Upper lobe of left lung (tissue), 6 donors: ENCODE measurements at regions not wholly inside any gene's neighbourhood (a gene's known extent, or its start where the extent isn't known, plus 50 kb on each side); places are given as distances from the start of the nearest gene placed in this dataset.
"Not testable (repeated sequence)": the region's sequence is repeated elsewhere in the genome, so short reads cannot be mapped to it uniquely, and the experiment has no call there.

Experiments
- ATAC-seq, 2 donors: fragments of 200-7000 bp; cut with Tn5 transposase; one replicate each; pipeline ENCODE4 v1.9.1; 2022; ENCODE audit warnings: mild to moderate bottlenecking in 2 of 2, moderate library complexity in 2 of 2; ENCODE audit not compliant: low FRiP score in 2 of 2
- DNase-seq, 2 donors: peaks; one replicate each; pipeline ENCODE4 v3.0.0-alpha.2; 2019 to 2020
- H3K27ac ChIP-seq, 4 donors: fragments of 200-600 bp; sonication (generic); one replicate each; pipeline ENCODE4 v1.5.1; 2016 to 2019
- H3K27me3 ChIP-seq, 4 donors: fragments of 200-600 bp; sonication (generic); one replicate each; pipeline ENCODE4 v1.5.1; 2017 to 2019
- H3K36me3 ChIP-seq, 4 donors: fragments of 200-600 bp; sonication (generic); one replicate each; pipeline ENCODE4 v1.5.1; 2016 to 2019
- H3K4me1 ChIP-seq, 4 donors: fragments of 200-600 bp; sonication (generic); one replicate each; pipeline ENCODE4 v1.5.1; 2018 to 2019
- H3K4me3 ChIP-seq, 4 donors: fragments of 200-600 bp; sonication (generic); one replicate each; pipeline ENCODE4 v1.5.1; 2017 to 2019; ENCODE audit warnings: mild to moderate bottlenecking in 2 of 4, moderate library complexity in 1 of 4
- H3K9me3 ChIP-seq, 4 donors: fragments of 200-600 bp; sonication (generic); one replicate each; pipeline ENCODE4 v1.5.1; 2018 to 2019
- CTCF ChIP-seq, 6 experiments: fragments of 450-650 bp in 4 of 6; fragments of 200-600 bp in 2 of 6; sonication (generic) in 2 of 6; IDR thresholded peaks; one replicate each; pipeline ENCODE4 v1.5.1; 2016 to 2019; ENCODE audit warnings: antibody characterized with exemption in 6 of 6
- EP300 ChIP-seq, 4 donors: sonication (generic); formaldehyde crosslinking; IDR thresholded peaks; one replicate each; pipeline ENCODE4 v1.5.1; 2017; ENCODE audit warnings: antibody characterized with exemption in 4 of 4, control low read depth in 2 of 4
- POLR2A ChIP-seq, 4 donors: fragments of 450-650 bp; IDR thresholded peaks; one replicate each; pipeline ENCODE4 v1.5.1; 2016 to 2017; ENCODE audit warnings: antibody characterized with exemption in 4 of 4, mild to moderate bottlenecking in 2 of 4
- POLR2AphosphoS5 ChIP-seq, 2 donors: sonication (generic); formaldehyde crosslinking; IDR thresholded peaks; one replicate each; pipeline ENCODE4 v1.5.1; 2017; ENCODE audit warnings: antibody characterized with exemption in 2 of 2
- WGBS, 2 donors: methylation state at CpG; one replicate each; pipeline ENCODE4 v1.1.5; 2017 to 2018; 5-methylcytosine and 5-hydroxymethylcytosine counted together
- donor health status: DM: no; HTN: no; CAD: no; lungs with moderate emphysema.
- donor health status: DM: no; HTN: yes; CAD: no; lungs with severe emphysema.

DNA sequence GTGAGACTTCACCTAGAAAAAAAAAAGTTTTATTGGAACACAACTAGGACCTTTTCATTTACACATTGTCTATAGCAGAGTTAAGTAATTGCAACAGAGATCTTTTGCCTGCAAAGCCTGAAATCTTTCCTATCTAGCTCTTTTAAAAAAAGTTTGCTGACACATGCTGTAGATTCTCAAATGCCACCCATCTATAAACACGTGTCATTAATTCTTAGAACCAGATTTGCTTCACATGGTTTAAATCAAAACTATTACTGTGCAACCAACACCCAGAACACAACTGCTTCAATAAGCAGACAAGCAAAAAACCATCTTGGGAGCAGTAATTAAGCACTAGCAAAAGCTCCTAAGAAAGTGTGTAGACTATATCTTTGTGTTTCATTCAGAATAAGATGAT lies 55.0 kb downstream of the OXSM start:
- WGBS, 2 donors: 65 to 69% methylated on average over 1 of the region's 1 CpG
- Histone ChIP-seq H3K27me3 (no peaks in the 10 kb centered on the region), H3K4me1 (no peaks in the 10 kb centered on the region), H3K36me3 (no peaks in the 10 kb centered on the region), H3K27ac (no peak overlapping the region), H3K4me3 (no peak overlapping the region), H3K9me3 (no peaks in the 10 kb centered on the region)
- ATAC-seq (no peak), DNase-seq (no peak)
- no peak for TF ChIP-seq EP300 (IDR thresholded peaks at IDR 0.05)
- TF ChIP-seq POLR2AphosphoS5 (IDR thresholded peaks at IDR 0.05): no peak
- no peak for TF ChIP-seq POLR2A (IDR thresholded peaks at IDR 0.05)
- TF ChIP-seq CTCF (IDR thresholded peaks at IDR 0.05): no peak

GRCh38 chr3:25846282-25846681 lies 56.4 kb downstream of the OXSM start:
- Histone ChIP-seq H3K9me3 (no peaks in the 10 kb centered on the region), H3K27ac (no peak overlapping the region), H3K27me3 (no peaks in the 10 kb centered on the region), H3K36me3 (no peaks in the 10 kb centered on the region), H3K4me1 (no peaks in the 10 kb centered on the region), H3K4me3 (no peak overlapping the region)
- DNase-seq (no peak), ATAC-seq (no peak)
- TF ChIP-seq CTCF (IDR thresholded peaks at IDR 0.05) (no peak), EP300 (IDR thresholded peaks at IDR 0.05) (no peak), POLR2A (IDR thresholded peaks at IDR 0.05) (no peak), POLR2AphosphoS5 (IDR thresholded peaks at IDR 0.05) (no peak)
- 84 to 88% methylated on average over 1 of the region's 1 CpG for WGBS, 2 donors

DNA sequence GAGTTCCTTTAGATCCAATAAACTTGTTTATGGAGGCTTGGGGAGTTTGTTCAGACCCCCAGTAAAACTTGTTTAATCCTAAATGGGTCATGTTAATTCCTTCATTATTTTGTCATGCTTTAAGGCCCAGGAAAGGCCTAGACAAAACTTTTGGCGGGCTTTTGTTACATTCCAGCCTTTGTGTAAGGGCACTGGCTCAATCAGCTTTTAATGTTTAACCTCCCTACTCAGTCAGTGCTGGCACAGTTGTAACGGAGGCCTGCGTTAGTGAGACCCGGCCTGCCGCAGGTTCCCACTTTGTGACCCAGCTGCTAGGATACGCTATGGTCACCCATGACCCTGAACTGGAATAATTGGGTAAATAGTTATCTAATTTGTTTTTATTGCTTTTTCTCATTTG lies 59.2 kb downstream of the OXSM start:
- ATAC-seq (no peak), DNase-seq (no peak)
- Histone ChIP-seq H3K9me3 (no peaks in the 10 kb centered on the region), H3K27me3 (no peaks in the 10 kb centered on the region), H3K36me3 (no peaks in the 10 kb centered on the region), H3K4me3 (no peak overlapping the region), H3K4me1 (no peaks in the 10 kb centered on the region), H3K27ac (no peak overlapping the region)
- 88 to 90% methylated on average over 6 of the region's 6 CpGs for WGBS, 2 donors
- no peak for TF ChIP-seq CTCF (IDR thresholded peaks at IDR 0.05)
- no peak for TF ChIP-seq EP300 (IDR thresholded peaks at IDR 0.05)
- no peak for TF ChIP-seq POLR2A (IDR thresholded peaks at IDR 0.05)
- TF ChIP-seq POLR2AphosphoS5 (IDR thresholded peaks at IDR 0.05): no peak

DNA sequence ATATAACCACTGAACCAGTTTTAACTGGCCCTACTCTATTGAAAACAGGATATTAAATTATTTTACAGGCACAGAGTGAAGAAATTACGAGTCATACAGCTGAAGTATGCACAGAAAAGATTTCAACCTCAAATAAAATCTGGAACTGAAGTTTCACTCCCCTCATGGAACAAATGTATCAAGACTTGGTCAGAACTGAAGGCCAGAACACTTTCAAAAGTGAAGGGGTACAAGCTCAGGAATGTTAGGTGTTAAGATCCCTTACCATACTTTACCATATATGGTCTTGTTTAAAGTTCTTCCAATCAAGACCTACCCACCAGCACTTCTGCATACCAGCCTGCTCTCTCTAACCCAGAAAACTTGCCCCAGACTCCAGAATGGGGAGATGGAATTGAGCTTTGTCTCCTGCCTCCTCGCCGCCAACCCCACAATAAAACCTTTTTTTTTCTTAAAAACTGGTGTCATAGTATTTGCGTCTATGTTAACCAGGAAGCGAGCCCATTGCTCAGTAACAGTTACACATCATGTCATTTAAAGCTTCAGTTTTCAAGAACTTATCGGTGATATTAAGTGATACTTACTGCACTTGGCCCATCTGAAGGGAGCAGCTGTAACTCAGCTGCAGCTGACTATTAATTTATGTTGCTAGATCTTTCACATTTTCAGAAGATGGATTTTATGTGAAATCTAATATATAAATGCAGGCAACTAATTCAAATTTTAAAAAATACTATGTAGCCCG lies 59.9 kb downstream of the OXSM start:
- Histone ChIP-seq H3K4me3 (no peak overlapping the region), H3K9me3 (no peaks in the 10 kb centered on the region), H3K27ac (no peak overlapping the region), H3K4me1 (no peaks in the 10 kb centered on the region), H3K36me3 (no peaks in the 10 kb centered on the region), H3K27me3 (no peaks in the 10 kb centered on the region)
- TF ChIP-seq POLR2A (IDR thresholded peaks at IDR 0.05) (no peak), CTCF (IDR thresholded peaks at IDR 0.05) (no peak), POLR2AphosphoS5 (IDR thresholded peaks at IDR 0.05) (no peak), EP300 (IDR thresholded peaks at IDR 0.05) (no peak)
- DNase-seq (no peak), ATAC-seq (no peak)
- WGBS, 2 donors: 86 to 90% methylated on average over 7 of the region's 7 CpGs

GRCh38 chr3:25851693-25852259 lies 61.9 kb downstream of the OXSM start:
- ATAC-seq: not testable (repeated sequence)
- WGBS, 2 donors: 96 to 98% methylated on average over 9 to 18 of the region's 21 CpGs
- DNase-seq: peak in 1 of 2 donors; percentile 65

More at GRCh38 chr3:25851693-25852259, 61.9 kb downstream of the OXSM start:
- H3K4me1 ChIP-seq, H3K4me3 ChIP-seq, H3K36me3 ChIP-seq, H3K27ac ChIP-seq, H3K9me3 ChIP-seq, H3K27me3 ChIP-seq: not testable (repeated sequence)
